ENCODE measurements at regions not wholly inside any gene's neighbourhood (a gene's known extent, or its start where the extent isn't known, plus 50 kb on each side); places are given as distances from the start of the nearest gene placed in this dataset.

DNA sequence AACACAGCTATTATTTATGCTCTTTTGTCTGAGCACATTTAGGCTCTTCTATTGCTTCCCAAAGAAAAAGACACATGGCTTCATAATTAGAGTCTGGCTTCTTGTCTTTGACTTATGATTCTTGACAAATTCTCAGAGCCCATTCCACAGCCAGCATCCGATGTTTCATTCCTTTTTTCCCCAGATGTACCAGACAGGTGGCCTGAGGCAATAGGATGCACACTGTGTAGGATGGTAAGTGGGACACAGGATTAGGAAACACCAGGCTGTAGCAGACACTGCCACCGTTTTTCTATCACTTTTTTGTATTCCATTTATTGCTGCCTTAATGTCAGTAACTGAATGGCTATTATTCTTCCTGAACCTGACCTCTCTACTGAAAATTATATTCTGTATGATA, 188.9 kb upstream of the CDIN1 start:
- no peaks in the 10 kb centered on the region for H3K4me1 ChIP-seq
- ATAC-seq (no peak), DNase-seq (no peak)
- H3K27ac ChIP-seq = no peak overlapping the region
- H3K4me3 ChIP-seq = no peak overlapping the region
- no peaks in the 10 kb centered on the region for H3K36me3 ChIP-seq
- H3K27me3 ChIP-seq = no peaks in the 10 kb centered on the region
- intact Hi-C loops (cut with DNase I) = no loop called here
- TF ChIP-seq, protein P1, sequence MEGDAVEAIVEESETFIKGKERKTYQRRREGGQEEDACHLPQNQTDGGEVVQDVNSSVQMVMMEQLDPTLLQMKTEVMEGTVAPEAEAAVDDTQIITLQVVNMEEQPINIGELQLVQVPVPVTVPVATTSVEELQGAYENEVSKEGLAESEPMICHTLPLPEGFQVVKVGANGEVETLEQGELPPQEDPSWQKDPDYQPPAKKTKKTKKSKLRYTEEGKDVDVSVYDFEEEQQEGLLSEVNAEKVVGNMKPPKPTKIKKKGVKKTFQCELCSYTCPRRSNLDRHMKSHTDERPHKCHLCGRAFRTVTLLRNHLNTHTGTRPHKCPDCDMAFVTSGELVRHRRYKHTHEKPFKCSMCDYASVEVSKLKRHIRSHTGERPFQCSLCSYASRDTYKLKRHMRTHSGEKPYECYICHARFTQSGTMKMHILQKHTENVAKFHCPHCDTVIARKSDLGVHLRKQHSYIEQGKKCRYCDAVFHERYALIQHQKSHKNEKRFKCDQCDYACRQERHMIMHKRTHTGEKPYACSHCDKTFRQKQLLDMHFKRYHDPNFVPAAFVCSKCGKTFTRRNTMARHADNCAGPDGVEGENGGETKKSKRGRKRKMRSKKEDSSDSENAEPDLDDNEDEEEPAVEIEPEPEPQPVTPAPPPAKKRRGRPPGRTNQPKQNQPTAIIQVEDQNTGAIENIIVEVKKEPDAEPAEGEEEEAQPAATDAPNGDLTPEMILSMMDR (IDR thresholded peaks at IDR 0.05) = no peak
- peaks cover 0 to under 1% of the 10 kb centered on the region in 2 donors for H3K9me3 ChIP-seq

DNA sequence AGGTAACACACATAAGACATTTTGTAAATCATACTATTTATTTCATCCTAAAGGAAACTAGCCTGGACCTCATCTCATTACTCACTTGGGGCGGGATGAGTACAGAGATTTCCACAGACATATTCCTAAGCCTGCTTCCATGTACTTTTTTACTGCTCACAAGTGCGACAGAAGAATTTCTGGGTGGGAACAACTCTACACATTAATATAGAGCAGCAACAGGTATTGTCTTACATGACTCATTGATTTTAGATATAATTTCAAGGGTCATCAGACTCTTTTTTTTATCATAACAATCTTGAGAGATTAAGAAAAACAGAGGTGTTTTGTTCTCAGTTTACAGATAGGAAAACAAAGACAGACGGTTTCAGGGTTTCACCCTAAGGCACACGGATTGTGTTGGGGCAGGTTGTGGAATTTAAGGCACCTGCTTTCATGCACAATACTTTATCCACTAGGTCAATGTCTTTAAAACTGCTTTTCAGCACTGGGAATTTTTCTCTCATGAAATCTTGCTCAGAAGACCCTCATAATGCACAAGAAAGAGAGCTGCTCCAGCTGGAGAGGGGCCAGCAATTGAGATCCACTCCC, 186.7 kb upstream of the CDIN1 start:
- H3K27me3 ChIP-seq = no peaks in the 10 kb centered on the region
- no peaks in the 10 kb centered on the region for H3K4me1 ChIP-seq
- no peak overlapping the region for H3K4me3 ChIP-seq
- peak in 1 of 4 donors; percentile 28 for DNase-seq
- no peaks in the 10 kb centered on the region for H3K9me3 ChIP-seq
- TF ChIP-seq, protein P1 (IDR thresholded peaks at IDR 0.05) = no peak
- no peak overlapping the region for H3K27ac ChIP-seq
- H3K36me3 ChIP-seq = no peaks in the 10 kb centered on the region
- intact Hi-C loops (cut with DNase I) = no loop called here
- no peak for ATAC-seq

DNA sequence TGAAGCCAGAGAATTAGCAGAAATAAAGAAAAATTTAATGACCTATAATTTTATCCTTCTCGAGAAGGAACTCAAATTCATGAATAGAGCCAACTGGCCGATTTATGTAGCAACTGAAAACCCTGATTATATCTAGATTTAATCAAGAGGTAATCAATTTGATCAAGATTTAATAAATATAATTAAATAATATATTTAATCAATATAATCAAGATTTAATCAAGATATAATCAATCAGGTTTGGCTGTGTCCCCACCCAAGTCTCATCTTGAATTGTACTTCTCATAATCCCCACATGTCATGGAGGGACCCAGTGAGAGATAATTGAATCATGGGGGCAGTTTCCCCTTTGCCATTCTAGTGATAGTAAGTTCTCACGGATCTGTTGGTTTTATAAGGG, 181.2 kb upstream of the CDIN1 start:
- intact Hi-C loops (cut with DNase I) = no loop called here
- Histone ChIP-seq H3K4me3 (no peak overlapping the region), H3K27me3 (no peaks in the 10 kb centered on the region), H3K4me1 (no peaks in the 10 kb centered on the region), H3K27ac (no peak overlapping the region), H3K36me3 (no peaks in the 10 kb centered on the region), H3K9me3 (no peaks in the 10 kb centered on the region)
- ATAC-seq = no peak
- no peak for DNase-seq
- TF ChIP-seq, protein P1 (IDR thresholded peaks at IDR 0.05) = no peak

DNA sequence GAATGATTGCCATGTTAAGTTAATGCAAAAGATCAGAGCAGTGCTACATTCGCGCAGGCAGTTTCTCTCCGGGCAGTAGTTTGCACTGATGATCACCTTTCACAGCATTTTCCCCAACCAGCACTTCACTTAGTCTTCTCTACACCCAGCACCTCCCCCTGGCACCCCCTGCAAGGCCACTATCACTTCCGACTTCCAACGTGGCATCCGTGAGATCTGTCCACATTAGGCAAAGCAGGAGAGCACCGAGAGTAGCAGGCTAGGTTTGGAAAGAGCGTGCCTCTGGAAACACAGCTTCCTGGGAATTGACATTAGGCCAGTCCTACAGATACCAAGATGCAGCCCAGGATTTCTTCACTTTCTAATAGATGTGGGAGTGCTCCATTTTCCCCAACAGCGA, 180.2 kb upstream of the CDIN1 start:
- Histone ChIP-seq H3K4me1 (no peaks in the 10 kb centered on the region), H3K27me3 (no peaks in the 10 kb centered on the region), H3K4me3 (no peak overlapping the region), H3K36me3 (no peaks in the 10 kb centered on the region), H3K27ac (no peak overlapping the region), H3K9me3 (no peaks in the 10 kb centered on the region)
- intact Hi-C loops (cut with DNase I) = no loop called here
- ATAC-seq = no peak
- TF ChIP-seq, protein P1 (IDR thresholded peaks at IDR 0.05) = no peak
- DNase-seq = no peak

DNA sequence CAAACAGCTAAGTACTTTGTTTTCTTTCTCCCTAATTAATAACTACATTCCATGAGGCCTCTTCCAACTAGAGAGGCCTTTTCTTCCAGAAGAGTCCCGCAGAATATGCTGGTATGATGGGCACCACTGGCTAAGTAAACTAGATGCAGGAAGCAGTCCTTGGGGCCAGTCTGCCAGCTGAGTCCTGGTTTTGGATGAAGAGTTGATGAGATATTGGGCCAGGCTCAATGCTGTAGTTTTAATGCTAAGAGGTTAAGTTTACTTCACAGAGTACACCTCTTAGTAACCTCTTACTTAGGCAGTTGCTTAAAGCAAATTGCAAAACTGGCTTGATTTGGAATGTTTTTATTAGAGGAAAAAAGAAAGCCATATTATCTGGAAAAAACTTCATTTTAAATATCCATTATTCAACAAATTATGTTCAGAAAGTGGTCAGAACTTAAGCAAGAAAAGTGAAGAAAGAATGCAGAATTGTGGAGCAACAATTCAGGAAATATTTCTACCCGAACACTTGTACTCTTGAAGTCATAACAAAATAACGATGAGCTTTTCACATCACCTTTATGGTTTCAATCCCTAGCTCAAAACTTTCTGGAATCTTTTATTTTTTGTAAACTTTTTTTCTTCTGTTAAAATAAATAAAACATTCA, 178.4 kb upstream of the CDIN1 start:
- Histone ChIP-seq H3K9me3 (no peaks in the 10 kb centered on the region), H3K4me3 (no peak overlapping the region), H3K4me1 (no peaks in the 10 kb centered on the region), H3K27me3 (no peaks in the 10 kb centered on the region), H3K27ac (no peak overlapping the region), H3K36me3 (no peaks in the 10 kb centered on the region)
- TF ChIP-seq, protein P1 (IDR thresholded peaks at IDR 0.05) = no peak
- ATAC-seq (no peak), DNase-seq (no peak)
- intact Hi-C loops (cut with DNase I) = no loop called here
